H1 (cell line): ENCODE measurements at regions not wholly inside any gene's neighbourhood (a gene's known extent, or its start where the extent isn't known, plus 50 kb on each side); places are given as distances from the start of the nearest gene placed in this dataset.

ENCODE experiments used
- CTCF ChIA-PET: fragments of 300-600 bp; sonication (Branson Sonifier 250); formaldehyde crosslinking; loops from one replicate; lab custom pipeline; 2021; ENCODE audit not compliant: partially characterized antibody; lab: Charles Lee
- POLR2A ChIA-PET: fragments of 300-600 bp; sonication (Branson Sonifier 250); formaldehyde crosslinking; loops from one replicate; lab custom pipeline; 2021; ENCODE audit warnings: inconsistent platforms; ENCODE audit not compliant: partially characterized antibody; lab: Charles Lee
- DNase-seq, 2 experiments: peaks; one replicate each; pipeline versions ENCODE4 v3.0.0 to v3.0.0-alpha.2; 2010 to 2022; ENCODE audit warnings: low spot score in 2 of 2, low read depth in 1 of 2, mixed read lengths in 1 of 2
- FAIRE-seq: peaks from 2 replicates; lab custom pipeline; 2011; peaks lifted over from hg19 to GRCh38; lab: Jason Lieb, UNC
- H2AFZ ChIP-seq: 2 replicates; pipeline ENCODE4 v1.8.1; 2012; ENCODE audit warnings: low read length, inconsistent platforms
- H2AK5ac ChIP-seq: 2 replicates; pipeline ENCODE4 v1.6.1; 2013; ENCODE audit warnings: low read depth, low read length
- H2BK120ac ChIP-seq: replicated peaks from 2 replicates; pipeline ENCODE3; 2013; ENCODE audit warnings: low read depth, low read length, inconsistent platforms
- H2BK12ac ChIP-seq: 2 replicates; pipeline ENCODE4 v1.6.1; 2013; ENCODE audit warnings: low read depth, low read length
- H2BK15ac ChIP-seq: 2 replicates; pipeline ENCODE4 v1.6.1; 2013; ENCODE audit warnings: low read length
- H2BK20ac ChIP-seq: 2 replicates; pipeline ENCODE4 v1.6.1; 2013; ENCODE audit warnings: low read length
- H2BK5ac ChIP-seq: 2 replicates; pipeline ENCODE4 v1.6.1; 2013; ENCODE audit warnings: low read depth, low read length
- H3K14ac ChIP-seq: 2 replicates; pipeline ENCODE4 v1.6.1; 2013; ENCODE audit warnings: inconsistent platforms; ENCODE audit not compliant: insufficient read length
- H3K18ac ChIP-seq: 2 replicates; pipeline ENCODE4 v1.6.1; 2013; ENCODE audit warnings: low read length; ENCODE audit errors: extremely low read depth
- H3K23ac ChIP-seq: 2 replicates; pipeline ENCODE4 v1.6.1; 2013; ENCODE audit warnings: inconsistent platforms; ENCODE audit not compliant: insufficient read length
- H3K23me2 ChIP-seq: 2 replicates; pipeline ENCODE4 v1.6.1; 2013; ENCODE audit warnings: low read depth, low read length
- H3K27ac ChIP-seq: 2 replicates; pipeline ENCODE4 v1.6.1; 2011; ENCODE audit warnings: low read depth, low read length, inconsistent platforms
- H3K27me3 ChIP-seq, 4 experiments: replicated peaks in 1 of 4; 1 replicate in 1 of 4; 2 replicates in 3 of 4; pipeline versions ENCODE4 v1.6.1 to v1.8.1; 2011 to 2013; ENCODE audit warnings: low read length in 3 of 4, mild to moderate bottlenecking in 3 of 4, inconsistent platforms in 2 of 4, mixed read lengths in 2 of 4, moderate library complexity in 1 of 4; ENCODE audit not compliant: control insufficient read depth in 3 of 4, insufficient read depth in 3 of 4; ENCODE audit errors: extremely low read depth in 1 of 4
- H3K36me3 ChIP-seq, 4 experiments: 2 replicates each; pipeline versions ENCODE4 v1.6.1 to v1.8.1; 2011 to 2013; ENCODE audit warnings: mild to moderate bottlenecking in 4 of 4, low read length in 3 of 4, moderate library complexity in 2 of 4, control low read depth in 1 of 4, inconsistent platforms in 1 of 4; ENCODE audit not compliant: insufficient read depth in 4 of 4, control insufficient read depth in 2 of 4
- H3K4ac ChIP-seq: replicated peaks from 2 replicates; pipeline ENCODE3; 2013; ENCODE audit warnings: low read length, low read depth, mixed read lengths, inconsistent platforms; ENCODE audit not compliant: insufficient read length
- H3K4me1 ChIP-seq, 4 experiments: replicated peaks in 1 of 4; 1 replicate in 1 of 4; 2 replicates in 3 of 4; pipeline versions ENCODE4 v1.6.1 to v1.8.1; 2011 to 2013; ENCODE audit warnings: low read length in 3 of 4, inconsistent platforms in 2 of 4, mixed read lengths in 1 of 4; ENCODE audit not compliant: insufficient read depth in 4 of 4, control insufficient read depth in 3 of 4
- H3K4me2 ChIP-seq, 2 experiments: 2 replicates each; pipeline versions ENCODE4 v1.6.1 to v1.8.1; 2011 to 2013; ENCODE audit warnings: low read depth in 2 of 2, low read length in 2 of 2, control low read depth in 1 of 2, inconsistent platforms in 1 of 2, mild to moderate bottlenecking in 1 of 2; ENCODE audit not compliant: insufficient read depth in 1 of 2
- H3K4me3 ChIP-seq, 4 experiments: fragments of 200-600, 300-600 bp in 1 of 4; sonication (generic), shearing (Covaris generic), sonication (Bioruptor Twin) in 1 of 4; 2 replicates each; pipeline versions ENCODE4 v1.5.1 to v1.8.1; 2011 to 2016; ENCODE audit warnings: low read length in 4 of 4, low read depth in 3 of 4, control low read depth in 2 of 4, inconsistent platforms in 2 of 4, mild to moderate bottlenecking in 2 of 4, mixed read lengths in 1 of 4, moderate library complexity in 1 of 4; ENCODE audit not compliant: insufficient read depth in 2 of 4; ENCODE audit errors: extremely low read depth in 1 of 4
- H3K56ac ChIP-seq: replicated peaks from 2 replicates; pipeline ENCODE3; 2013; ENCODE audit warnings: low read depth, mild to moderate bottlenecking, mixed read lengths, low read length, inconsistent platforms; ENCODE audit not compliant: insufficient read length
- H3K79me1 ChIP-seq: 2 replicates; pipeline ENCODE4 v1.6.1; 2013; ENCODE audit warnings: low read depth, low read length, control low read depth
- H3K79me2 ChIP-seq, 2 experiments: 2 replicates each; pipeline versions ENCODE4 v1.6.1 to v1.8.1; 2012 to 2013; ENCODE audit warnings: low read length in 2 of 2, mild to moderate bottlenecking in 2 of 2, inconsistent platforms in 1 of 2; ENCODE audit not compliant: insufficient read depth in 2 of 2, control insufficient read depth in 1 of 2
- H3K9ac ChIP-seq, 4 experiments: replicated peaks in 1 of 4; 1 replicate in 1 of 4; 2 replicates in 3 of 4; pipeline versions ENCODE4 v1.6.1 to v1.8.1; 2011 to 2013; ENCODE audit warnings: low read depth in 3 of 4, low read length in 3 of 4, control low read depth in 2 of 4, mild to moderate bottlenecking in 2 of 4, moderate library complexity in 2 of 4, inconsistent platforms in 1 of 4; ENCODE audit errors: extremely low read depth in 1 of 4
- H3K9me3 ChIP-seq, 2 experiments: 2 replicates each; pipeline versions ENCODE4 v1.6.1 to v1.8.1; 2012 to 2013; ENCODE audit warnings: mild to moderate bottlenecking in 2 of 2, moderate library complexity in 2 of 2, control low read depth in 1 of 2, inconsistent platforms in 1 of 2, low read depth in 1 of 2, low read length in 1 of 2, mixed read lengths in 1 of 2; ENCODE audit not compliant: insufficient read depth in 2 of 2
- H4K20me1 ChIP-seq, 2 experiments: replicated peaks in 1 of 2; 2 replicates each; pipeline versions ENCODE3 to v1.8.1; 2011 to 2013; ENCODE audit warnings: inconsistent platforms in 2 of 2, low read length in 2 of 2, mild to moderate bottlenecking in 1 of 2; ENCODE audit not compliant: insufficient read depth in 2 of 2, control insufficient read depth in 1 of 2
- H4K5ac ChIP-seq: 2 replicates; pipeline ENCODE4 v1.6.1; 2013; ENCODE audit warnings: low read length, low read depth, mixed read lengths, inconsistent platforms; ENCODE audit not compliant: insufficient read length
- H4K8ac ChIP-seq: 2 replicates; pipeline ENCODE4 v1.8.0; 2013; ENCODE audit warnings: mild to moderate bottlenecking, moderate library complexity, low read length, inconsistent platforms; ENCODE audit not compliant: insufficient read depth; ENCODE audit errors: extremely low read depth
- H4K91ac ChIP-seq: replicated peaks from 2 replicates; pipeline ENCODE3; 2013; ENCODE audit warnings: low read length, mixed read lengths, inconsistent platforms; ENCODE audit not compliant: insufficient read length
- HDAC6 ChIP-seq: IDR thresholded peaks from one replicate; pipeline ENCODE4 v1.7.1; 2012; ENCODE audit warnings: low read depth, mild to moderate bottlenecking, inconsistent platforms, low read length, moderate library complexity
- JUND ChIP-seq: IDR thresholded peaks from 2 replicates; pipeline ENCODE4 v1.6.1; 2011; ENCODE audit warnings: mild to moderate bottlenecking, improper control_type of control experiment, low read length
- KDM1A ChIP-seq: fragments of 200-600, 300-600 bp; sonication (generic); IDR thresholded peaks from 2 replicates; pipeline ENCODE4 v1.7.1; 2016; ENCODE audit warnings: mild to moderate bottlenecking, low read length, borderline replicate concordance
- NANOG ChIP-seq: IDR thresholded peaks from 2 replicates; pipeline ENCODE4 v1.6.1; 2011; ENCODE audit warnings: low read length, low read depth, mild to moderate bottlenecking, inconsistent platforms; ENCODE audit not compliant: insufficient read depth, poor library complexity, severe bottlenecking
- NRF1 ChIP-seq: IDR thresholded peaks from 2 replicates; pipeline ENCODE4 v1.6.1; 2011; ENCODE audit warnings: mild to moderate bottlenecking, low read depth, low read length, improper control_type of control experiment
- RNF2 ChIP-seq: fragments of 200-900, 300-1000 bp; sonication (generic); IDR thresholded peaks from 2 replicates; pipeline ENCODE4 v1.7.1; 2016; ENCODE audit warnings: borderline replicate concordance, low read depth, mild to moderate bottlenecking, antibody characterized with exemption, low read length; ENCODE audit not compliant: poor library complexity, severe bottlenecking; ENCODE audit errors: missing control alignments
- SUZ12 ChIP-seq: fragments of 200-600 bp; sonication (generic); IDR thresholded peaks from 2 replicates; pipeline ENCODE4 v1.6.1; 2012; ENCODE audit warnings: mild to moderate bottlenecking, inconsistent platforms, low read length, moderate library complexity, mixed read lengths
- WGBS, 2 experiments: shearing (Covaris generic) in 1 of 2; methylation state at CpG; one replicate each; pipeline versions ENCODE4 v1.1.6 to v1.1.7; 2013 to 2015; ENCODE audit warnings: low lambda C conversion rate in 2 of 2, mixed read lengths in 2 of 2, inconsistent platforms in 1 of 2, low coverage in 1 of 2, missing lambda C conversion rate in 1 of 2; ENCODE audit not compliant: insufficient replicate concordance in 2 of 2, insufficient coverage in 1 of 2, insufficient read length in 1 of 2; ENCODE audit errors: extremely low coverage in 1 of 2, missing lambda C conversion rate in 1 of 2; 5-methylcytosine and 5-hydroxymethylcytosine counted together

GRCh38 chr11:91966368-91966767 lies 258.2 kb upstream of the FAT3 start:
- Histone ChIP-seq H3K4me2 (no peak overlapping the region), H3K9ac (no peak overlapping the region), H2BK20ac (no peak overlapping the region), H3K4me1 (no peaks in the 10 kb centered on the region), H2AFZ (no peak overlapping the region), H4K91ac (no peak overlapping the region), H3K23me2 (no peaks in the 10 kb centered on the region), H2BK15ac (no peak overlapping the region), H4K5ac (no peak overlapping the region), H3K4me3 (no peak overlapping the region), H3K56ac (no peak overlapping the region), H2BK12ac (no peak overlapping the region), H2BK5ac (no peak overlapping the region), H3K79me1 (no peaks in the 10 kb centered on the region), H3K14ac (no peak overlapping the region), H4K8ac (no peak overlapping the region), H3K36me3 (no peaks in the 10 kb centered on the region), H4K20me1 (no peaks in the 10 kb centered on the region), H3K9me3 (no peaks in the 10 kb centered on the region), H3K23ac (no peak overlapping the region), H3K4ac (no peak overlapping the region), H3K27ac (no peak overlapping the region), H3K79me2 (no peaks in the 10 kb centered on the region), H2AK5ac (no peak overlapping the region), H2BK120ac (no peak overlapping the region), H3K18ac (no peak overlapping the region), H3K27me3 (no peaks in the 10 kb centered on the region)
- FAIRE-seq (no peak), DNase-seq (no peak)
- TF ChIP-seq KDM1A: no peak
- TF ChIP-seq NANOG: no peak
- no peak for TF ChIP-seq JUND
- TF ChIP-seq NRF1: no peak
- TF ChIP-seq HDAC6: no peak
- TF ChIP-seq RNF2: no peak
- TF ChIP-seq SUZ12: no peak
- CTCF ChIA-PET: interaction anchor here (0.7 kb wide), 1 partner anchor 24 kb away, joined by 3 read pairs; no protein-coding TSS in a partner anchor
- POLR2A ChIA-PET: no interaction called here
- 79% methylated on average over 1 of the region's 1 CpG; no CpG with 5 or more reads in 1 of the 2 experiments for WGBS, 2 experiments
